ENCODE measurements at regions not wholly inside any gene's neighbourhood (a gene's known extent, or its start where the extent isn't known, plus 50 kb on each side); places are given as distances from the start of the nearest gene placed in this dataset.
A peak's percentile ranks its signal among the peaks of the same experiment; 100 is the strongest.

- no peak for DNase-seq
Measured at GRCh38 chr2:106631281-106631680, 144.1 kb downstream of the CD8B2 start.

DNA sequence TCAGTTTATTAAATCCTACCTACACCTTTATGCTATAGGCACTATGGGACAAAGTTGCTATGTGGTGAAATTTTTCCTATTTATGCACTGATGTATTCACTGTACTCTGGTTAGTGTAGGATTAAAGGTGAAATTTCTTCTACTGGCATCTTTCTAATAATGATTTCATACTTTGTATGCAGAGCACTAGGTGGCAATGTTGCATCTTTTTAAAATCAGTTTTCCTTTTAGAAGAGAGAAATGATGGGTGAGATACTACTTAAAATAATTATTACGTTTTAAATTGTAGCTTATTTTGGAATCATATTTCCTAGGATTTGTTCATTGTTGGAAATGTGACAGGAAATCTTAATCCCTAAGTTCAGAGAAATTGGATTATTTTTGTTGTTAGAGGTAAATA is 150.9 kb downstream of the CD8B2 start:
- no peak for DNase-seq

DNA sequence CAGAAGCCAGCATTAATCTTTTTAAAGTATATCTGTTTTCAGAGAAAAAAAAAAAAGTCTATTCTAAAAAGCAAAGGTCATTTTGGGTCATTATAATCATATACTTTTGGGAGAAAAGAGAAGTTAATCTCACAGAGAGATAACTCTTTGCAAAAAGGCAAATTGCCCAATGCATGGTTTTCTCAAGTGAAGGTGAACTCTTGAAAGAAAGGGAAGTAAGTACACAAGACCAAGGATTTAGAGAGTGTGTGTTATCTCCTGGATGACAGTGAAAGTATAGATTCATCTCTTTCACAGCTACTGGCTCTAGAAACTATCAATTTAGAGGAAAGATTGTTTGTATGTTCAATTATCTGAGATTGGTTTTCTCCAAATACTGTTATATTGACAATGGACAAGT is 151.4 kb downstream of the CD8B2 start:
- no peak for DNase-seq

- DNase-seq = no peak
Measured at GRCh38 chr2:106642679-106643078, 155.5 kb downstream of the CD8B2 start.

DNA sequence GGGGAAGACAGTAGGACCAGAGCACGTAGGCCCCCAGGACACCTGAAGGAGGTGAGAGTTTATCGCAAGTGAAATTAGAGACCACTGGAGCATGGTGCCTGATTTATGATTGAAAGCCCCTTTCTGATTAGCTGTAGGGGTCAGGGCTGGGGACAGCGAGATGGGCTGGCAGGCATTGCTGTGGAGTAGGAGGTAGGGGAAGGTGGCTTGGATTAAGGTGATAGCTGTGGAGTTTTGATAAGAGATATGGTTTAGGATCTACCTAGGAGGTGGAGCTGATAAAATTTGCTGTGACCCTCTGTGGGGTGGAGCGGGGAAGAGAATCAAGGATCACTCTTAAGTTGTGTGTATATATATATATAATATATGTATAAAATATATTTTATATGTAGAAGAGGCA is 157.5 kb downstream of the CD8B2 start:
- no peak for DNase-seq

DNA sequence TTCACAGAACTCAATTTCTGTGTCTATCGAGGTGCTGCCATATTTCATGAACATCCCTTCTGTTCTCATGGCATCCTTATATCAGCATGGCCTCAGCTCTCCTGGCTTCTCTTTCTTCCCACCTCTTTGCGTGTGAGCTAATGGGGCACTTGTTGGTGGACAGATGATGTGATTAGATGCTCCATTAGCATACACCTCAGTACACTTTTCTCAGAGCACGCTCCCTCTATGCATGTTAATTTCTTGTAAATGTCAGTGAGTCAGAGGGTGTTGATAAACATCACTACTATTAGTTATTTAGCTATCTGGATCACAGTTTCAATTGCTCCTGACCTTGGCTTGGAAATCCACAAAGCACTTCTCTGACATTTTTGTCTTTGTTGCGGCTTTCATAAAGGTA is 159.4 kb downstream of the CD8B2 start:
- DNase-seq = no peak

DNA sequence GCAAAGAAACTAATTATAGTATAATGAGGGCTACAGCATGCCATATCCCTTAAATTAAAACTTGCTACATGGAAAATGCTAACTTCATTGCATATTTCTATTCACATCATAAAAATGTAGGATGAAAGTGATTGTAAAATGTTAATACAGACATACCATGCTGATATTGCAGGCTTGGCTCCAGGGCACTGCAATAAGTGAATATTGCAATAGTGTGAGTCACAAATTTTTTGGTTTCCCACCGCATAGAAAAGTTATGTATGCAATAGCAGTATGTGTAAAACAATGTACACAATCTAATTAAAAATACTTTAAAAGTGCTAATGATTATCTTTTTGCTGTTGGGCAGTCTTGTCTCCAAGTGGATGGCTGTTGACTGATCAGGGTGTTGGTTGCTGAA is 162.1 kb downstream of the CD8B2 start:
- DNase-seq = no peak

DNA sequence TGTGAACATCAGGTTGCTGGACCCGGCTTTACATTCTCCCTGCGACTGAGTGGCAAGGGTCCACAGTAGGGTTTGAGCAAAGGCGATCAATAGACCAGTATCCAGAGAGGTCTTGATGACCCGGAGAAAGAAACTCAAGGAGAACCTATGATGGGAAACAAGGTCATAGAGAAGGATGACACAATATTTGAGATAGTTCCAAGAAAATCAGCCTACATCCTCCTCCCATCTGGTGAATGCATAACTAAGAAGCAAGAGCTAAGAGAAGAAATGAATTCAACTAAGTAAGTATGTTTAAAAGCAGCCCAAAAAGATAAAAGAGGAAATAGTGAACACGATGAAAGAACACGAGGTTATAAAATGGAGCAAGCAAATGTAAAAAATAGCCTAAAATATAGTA is 166.3 kb downstream of the CD8B2 start:
- no peak for DNase-seq

DNA sequence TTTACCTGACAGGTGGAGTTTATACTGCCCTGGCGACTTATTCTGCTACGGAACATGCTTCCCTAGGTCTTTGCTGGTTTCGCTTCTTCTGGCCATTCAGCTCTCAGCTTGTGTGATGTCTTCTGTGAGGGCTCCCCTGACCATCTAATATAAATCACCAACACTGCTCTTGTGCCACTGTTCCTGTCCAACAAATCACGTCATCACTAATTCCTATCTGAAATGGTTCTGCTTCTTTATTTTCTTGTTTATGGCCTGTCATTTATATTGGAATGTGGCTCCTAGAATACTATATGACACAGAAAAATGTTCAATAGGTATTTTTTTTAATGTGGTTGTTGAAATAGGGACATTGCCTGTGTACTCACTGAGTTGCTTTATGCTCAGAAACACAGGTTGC is 171.5 kb downstream of the CD8B2 start:
- DNase-seq = no peak

DNA sequence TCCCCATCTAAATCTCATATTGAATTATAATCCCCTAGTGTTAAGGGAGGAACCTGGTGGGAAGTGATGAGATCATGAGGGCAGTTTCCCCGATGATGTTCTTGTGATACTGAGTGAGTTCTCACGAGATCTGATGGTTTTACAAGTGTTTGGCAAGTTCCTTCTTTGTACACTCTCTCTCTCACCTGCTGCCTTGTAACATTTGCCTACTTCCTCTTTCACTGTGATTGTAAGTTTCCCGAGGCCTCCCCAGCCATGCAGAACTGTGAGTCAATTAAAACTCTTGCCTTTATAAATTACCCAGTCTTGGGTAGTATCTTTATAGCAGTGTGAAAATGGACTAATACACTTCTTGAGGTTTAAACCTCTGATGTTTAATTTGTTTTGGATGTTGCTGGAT is 177.5 kb downstream of the CD8B2 start:
- no peak for DNase-seq

DNA sequence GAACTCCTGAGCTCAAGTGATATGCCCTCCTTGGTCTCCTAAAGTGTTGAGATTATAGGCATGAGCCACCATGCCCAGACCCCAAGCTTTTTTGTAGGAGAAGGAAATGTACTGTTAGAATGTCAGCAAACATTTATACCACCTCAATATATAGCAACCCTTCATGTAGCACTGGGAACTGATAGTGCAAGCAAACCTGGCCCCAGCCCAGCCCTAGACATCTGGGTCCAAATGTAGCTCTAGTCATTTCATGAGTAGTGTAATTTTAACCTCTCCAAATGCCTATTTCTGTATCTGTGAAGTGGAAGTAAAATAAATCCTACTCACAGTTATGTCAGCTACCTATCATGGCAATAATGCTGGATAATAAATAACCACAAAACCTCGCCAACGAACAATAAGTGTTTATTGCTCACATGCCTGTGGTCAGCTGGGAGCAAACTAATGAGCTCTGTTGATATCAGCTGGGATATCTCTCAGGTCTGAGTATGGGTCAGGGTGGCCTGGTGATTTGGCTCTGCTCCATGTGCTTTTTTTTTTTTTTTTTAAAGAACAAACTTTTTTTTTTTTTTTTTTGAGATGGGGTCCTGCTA is 180.4 kb downstream of the CD8B2 start:
- no peak for DNase-seq

- no peak for DNase-seq
Measured at GRCh38 chr2:106685180-106685897, 198.2 kb downstream of the CD8B2 start.

- DNase-seq = no peak
Measured at GRCh38 chr2:106686814-106687213, 199.2 kb downstream of the ST6GAL2 start.

DNA sequence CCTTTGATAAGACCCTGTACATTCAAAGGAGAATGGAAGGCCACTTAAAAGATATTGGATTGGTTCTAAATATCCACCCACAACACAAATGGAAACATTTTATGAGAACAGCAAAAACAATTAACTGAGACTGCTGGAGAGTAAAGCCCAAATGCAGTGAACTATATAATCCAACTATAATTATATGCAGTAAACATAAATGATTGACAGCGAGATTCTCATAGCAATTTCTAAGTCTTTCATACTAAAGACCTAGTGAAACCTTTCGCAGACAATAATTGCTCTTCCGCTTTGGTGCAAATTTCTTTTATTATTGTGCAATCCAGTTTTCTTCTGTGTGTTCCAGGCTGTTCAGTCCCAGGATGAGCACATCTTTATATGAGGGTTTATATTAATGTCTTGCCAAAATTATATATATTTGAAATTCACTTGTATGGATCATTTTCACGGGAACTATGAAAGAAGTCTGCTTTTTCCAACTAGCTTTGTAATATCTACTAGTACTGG is 190.9 kb downstream of the ST6GAL2 start:
- DNase-seq = no peak

- DNase-seq = peak; percentile 74
Measured at GRCh38 chr2:106695919-106696318, 190.0 kb downstream of the ST6GAL2 start.

DNA sequence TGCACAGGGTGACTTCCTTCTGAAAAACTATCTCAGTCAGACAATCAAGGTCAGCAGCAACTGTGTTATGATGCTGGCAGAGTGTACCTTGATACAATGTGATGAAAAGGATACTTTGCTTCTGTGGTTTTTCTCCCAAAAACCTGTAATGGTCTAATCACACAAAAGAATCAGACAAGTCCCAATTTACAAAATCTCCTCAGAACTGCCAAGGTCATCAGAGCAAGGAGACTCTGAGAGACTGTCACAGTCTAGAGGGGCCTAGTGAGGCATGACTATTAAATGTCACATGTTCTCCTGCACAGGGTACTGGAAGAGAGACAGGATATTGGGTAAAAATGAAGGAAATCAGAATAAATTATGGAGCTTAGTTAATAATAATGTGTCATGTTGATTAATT is 185.4 kb downstream of the ST6GAL2 start:
- no peak for DNase-seq

DNA sequence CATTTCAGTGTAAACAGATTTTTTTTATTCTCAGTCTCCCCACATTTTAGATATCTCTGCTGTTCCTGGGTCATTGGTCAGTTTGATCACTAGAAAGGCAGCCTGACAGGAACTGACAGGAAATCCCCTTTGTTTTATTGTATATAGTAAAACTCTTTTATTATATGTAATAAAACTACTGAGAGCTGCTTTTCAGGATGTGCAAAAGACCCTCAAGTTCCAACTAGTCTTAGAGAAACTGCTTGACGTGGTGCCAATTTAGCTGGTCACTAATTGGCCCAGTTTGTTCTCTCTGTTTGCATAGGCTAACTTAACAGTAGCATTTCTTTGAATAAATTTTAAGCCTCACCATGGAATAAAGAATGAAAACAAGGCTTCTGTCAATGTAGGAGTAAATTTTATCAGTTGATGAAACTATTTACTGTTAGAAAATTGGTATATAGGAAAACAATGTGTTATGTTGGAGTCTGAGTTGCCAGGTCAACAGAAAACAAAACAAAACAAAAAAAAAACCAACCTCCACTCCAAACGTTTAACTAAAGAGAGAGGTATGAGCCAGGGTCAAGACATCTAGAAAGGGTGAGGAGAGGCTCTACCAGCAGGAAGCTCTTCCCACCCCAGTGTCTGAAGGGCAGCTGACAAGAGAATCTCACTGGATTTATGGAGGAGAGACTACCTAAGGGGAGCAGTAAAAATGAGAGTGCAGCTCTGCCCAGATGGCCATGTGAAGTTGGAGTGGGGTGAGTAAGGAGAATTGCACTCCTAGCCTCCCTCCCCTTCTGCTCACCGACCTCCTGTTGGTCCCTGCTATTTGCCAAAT is 184.6 kb downstream of the ST6GAL2 start:
- DNase-seq = peak; percentile 47

DNA sequence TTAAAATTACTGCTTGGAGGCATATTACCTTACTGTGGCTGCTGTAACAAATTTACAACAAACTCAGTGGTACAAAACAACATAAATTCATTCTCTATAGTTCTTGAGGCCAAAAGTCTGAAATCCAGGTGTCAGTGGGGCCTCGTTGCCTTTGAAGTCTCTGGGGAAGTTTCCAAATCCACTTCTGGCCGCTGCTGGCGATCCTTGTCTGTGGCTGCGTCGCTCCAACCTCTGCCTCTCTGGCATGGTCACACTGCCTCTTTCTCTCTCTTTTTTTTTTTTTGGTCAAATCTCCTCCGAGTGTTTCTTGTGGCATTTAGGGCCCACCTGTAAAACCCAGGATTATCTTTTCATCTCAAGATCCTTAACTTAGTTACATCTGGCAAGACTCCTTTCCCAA is 182.8 kb downstream of the ST6GAL2 start:
- DNase-seq = no peak

DNA sequence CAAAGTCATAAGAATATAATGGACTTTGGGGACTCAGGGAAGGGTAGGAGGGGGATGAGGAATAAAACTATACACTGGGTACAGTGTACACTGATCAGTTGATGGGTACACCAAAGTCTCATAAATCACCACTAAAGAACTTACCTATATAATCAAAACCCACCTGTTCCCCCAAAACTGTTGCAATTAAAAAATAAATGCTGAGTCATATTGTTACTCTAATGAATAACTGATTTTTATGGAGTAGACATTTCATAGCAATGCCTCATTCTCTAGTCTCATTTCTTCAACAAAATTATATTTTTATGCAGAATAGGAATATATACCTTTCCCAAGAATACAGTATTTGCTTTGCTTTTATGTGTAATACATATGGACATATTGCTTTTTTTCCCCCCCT is 181.2 kb downstream of the ST6GAL2 start:
- DNase-seq = no peak

DNA sequence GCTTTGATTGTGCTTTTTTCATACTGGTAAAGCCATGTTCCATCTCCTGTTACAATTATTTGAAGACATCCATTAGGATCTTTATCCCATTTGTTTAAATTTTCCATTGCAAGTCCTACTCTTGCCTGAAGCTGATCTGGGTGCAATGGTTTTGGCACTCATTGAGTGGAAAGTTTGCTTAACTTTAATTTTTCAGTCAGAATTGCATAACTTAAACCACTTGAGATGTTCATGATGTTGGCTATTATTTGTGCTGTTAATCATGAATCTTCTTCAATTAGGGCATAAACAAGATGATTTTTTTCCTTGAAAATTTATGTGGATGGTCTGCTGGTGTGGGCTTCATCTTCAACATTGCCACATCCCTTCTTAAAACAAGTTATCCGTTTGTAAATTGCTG is 180.1 kb downstream of the ST6GAL2 start:
- no peak for DNase-seq

GRCh38 chr2:106706283-106706682 is 179.7 kb downstream of the ST6GAL2 start:
- no peak for DNase-seq

DNA sequence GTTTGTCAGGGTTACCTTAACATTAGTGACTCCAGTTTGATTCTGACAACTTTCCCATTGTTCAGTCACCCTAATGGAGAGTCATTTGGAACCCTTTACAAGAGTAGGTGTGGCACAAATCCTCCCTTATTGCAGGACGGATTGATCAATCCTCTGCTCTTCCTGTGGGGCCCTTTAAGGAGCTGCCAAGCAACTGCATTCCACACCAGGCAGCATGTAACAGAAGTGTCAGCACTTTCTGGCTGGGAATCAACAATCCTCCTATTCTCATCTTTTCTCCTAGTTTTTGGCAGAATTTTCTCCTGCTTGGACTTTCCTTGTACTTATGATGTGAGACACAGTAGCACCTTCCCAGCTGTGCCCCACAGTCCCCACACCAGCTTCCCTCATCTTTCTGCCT is 177.8 kb downstream of the ST6GAL2 start:
- no peak for DNase-seq

- no peak for DNase-seq
Measured at GRCh38 chr2:106709229-106709628, 176.7 kb downstream of the ST6GAL2 start.

- DNase-seq = no peak
Measured at GRCh38 chr2:106719222-106719621, 166.7 kb downstream of the ST6GAL2 start.

All from NCI-H524 treated with DMSO at 0.1 percent for 48 hours (cell line).